GM21423 (cell line): ENCODE measurements at regions not wholly inside any gene's neighbourhood (a gene's known extent, or its start where the extent isn't known, plus 50 kb on each side); places are given as distances from the start of the nearest gene placed in this dataset.

Experiments used
- ATAC-seq: cut with Tn5 transposase; IDR thresholded peaks from one replicate; pipeline ENCODE4 v1.9.1; 2021; ENCODE audit warnings: mild to moderate bottlenecking, moderate library complexity; ENCODE audit not compliant: unreplicated experiment

GRCh38 chr5:15215056-15215455, 284.9 kb upstream of the FBXL7 start:
- no peak for ATAC-seq

- ATAC-seq, result no peak
Observed at GRCh38 chr5:15214010-15214409, 286.0 kb upstream of the FBXL7 start.

DNA sequence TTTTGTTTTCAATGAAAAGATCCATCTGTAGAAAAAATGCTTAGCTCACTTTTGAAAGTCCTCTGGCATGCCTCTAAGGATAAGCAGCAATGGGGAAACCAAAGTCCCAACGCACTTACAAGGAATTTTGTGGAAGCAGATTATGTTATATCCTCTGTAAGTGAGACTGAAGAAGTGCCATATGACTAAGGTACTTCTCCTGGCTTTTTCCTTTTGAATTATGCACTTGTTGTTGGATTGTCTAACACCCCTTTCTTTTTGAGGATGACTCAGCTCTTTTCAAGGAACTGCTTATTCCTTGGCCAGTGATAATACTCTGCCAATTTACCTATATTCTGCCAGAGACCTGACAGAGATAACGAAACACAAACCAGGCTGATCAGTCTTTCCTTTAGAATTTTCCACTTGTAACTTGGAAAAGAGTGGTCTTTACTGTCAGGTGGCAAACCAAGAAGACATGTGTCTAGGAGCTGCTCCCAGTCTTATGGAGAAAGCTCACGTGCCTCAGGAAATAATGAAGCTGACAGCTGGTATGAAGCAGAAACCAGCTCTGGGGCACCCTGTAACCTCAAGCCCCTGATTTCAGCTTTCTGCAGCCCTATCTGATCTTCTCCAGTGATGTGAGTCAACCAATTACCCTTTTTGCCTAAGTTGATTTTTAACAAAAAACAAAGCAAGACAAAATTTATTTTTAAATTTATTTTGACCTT, 290.8 kb upstream of the FBXL7 start:
- no peak for ATAC-seq

DNA sequence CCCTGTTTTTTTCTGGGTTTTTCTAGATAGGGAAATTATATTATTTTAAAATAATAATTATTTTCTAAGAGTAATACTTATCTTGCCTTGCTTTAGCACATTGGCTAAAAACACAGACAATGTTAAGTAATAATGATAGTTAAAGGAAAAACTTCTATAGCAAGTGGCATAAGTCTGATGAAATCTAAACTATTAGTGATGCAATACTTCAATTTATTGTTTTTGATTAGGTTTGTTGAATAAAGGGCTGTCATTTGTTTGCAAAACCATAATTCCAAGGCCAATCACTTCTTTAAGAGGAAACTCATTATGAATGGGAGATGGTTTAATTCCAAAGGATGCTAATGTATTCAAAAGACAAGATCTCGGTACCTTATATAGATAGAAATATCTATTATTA, 293.8 kb upstream of the FBXL7 start:
- ATAC-seq, result no peak

- no peak for ATAC-seq
Observed at GRCh38 chr5:15203376-15203775, 296.6 kb upstream of the FBXL7 start.

- ATAC-seq, result no peak
Observed at GRCh38 chr5:15191012-15191411, 309.0 kb upstream of the FBXL7 start.

DNA sequence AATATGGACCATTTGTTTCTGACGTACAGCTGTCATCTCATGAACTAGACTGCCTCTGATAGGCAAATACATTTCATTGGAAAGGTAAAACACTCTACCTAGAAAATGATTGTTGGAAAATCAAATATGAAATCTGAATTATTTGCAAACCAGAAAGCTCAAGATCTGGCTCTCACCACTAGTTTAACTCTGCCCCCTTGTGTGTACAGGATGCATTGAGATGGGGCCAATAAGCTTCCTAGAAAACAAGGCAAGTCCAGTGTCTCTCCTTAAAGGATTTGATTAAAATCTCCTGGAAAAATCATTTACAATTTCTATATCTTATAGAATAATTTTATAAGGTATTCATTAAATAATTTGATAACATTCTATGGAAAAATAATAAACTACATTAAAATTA, 311.9 kb upstream of the ANKH start:
- no peak for ATAC-seq

GRCh38 chr5:15170173-15170572, 298.6 kb upstream of the ANKH start:
- no peak for ATAC-seq

DNA sequence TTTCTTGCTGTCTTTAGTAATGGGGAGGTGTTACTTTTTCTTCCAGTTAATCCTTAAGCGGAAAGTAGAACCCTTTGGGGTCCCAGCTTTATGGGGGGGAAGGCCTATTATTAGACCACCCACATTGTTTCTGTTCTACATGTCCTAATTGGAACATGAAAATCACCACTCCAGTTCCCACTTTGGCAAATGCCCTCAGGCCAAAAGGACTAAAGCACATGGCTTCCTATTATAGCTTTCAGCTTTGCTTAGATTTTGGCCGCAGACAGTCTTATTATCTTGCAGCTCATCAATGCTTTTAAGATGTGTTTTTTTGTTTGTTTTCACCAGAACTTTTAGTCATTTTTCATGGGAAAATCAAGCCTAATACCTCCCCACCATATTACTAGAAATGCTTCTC, 296.8 kb upstream of the ANKH start:
- ATAC-seq, result no peak

GRCh38 chr5:15160091-15160490, 288.5 kb upstream of the ANKH start:
- no peak for ATAC-seq

DNA sequence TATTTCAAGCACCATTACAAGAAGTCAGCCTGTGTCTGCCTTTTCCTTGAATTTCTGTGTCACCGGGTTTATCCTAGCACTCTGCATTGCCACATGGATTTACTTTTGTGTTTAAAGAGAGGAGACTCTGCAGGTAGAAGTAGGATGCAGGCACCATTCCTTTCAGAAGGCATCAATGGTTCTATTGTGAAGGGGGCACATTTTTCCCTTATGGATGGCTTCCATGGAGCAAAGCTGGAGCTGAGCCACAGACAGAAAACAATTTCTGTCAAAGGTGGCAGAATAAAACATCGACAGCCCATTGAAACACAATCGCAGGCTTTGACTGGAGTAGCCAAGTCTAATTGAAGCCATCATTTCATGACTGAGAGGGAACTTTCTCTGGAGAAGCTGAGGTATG, 288.0 kb upstream of the ANKH start:
- ATAC-seq, result no peak

GRCh38 chr5:15142458-15142857, 270.9 kb upstream of the ANKH start:
- ATAC-seq, result no peak

DNA sequence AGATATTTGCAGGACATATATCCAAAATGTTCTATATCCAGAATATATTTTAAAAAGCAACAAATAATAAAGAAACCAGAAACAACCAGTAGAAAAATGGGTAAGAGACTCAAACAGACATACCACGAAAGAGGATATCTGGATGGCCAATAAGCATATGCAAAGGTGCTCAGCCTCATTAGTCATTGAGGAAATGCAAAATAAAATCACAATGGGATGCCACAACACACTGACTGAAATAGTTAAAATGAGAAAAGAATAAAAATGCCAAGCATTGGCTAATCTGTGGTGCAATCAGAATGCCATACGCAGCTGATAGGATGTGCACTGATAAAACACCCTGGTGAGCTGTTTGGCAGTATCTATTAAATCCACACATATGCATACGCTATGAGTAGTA, 265.8 kb upstream of the ANKH start:
- no peak for ATAC-seq

GRCh38 chr5:15135661-15136060, 264.1 kb upstream of the ANKH start:
- no peak for ATAC-seq

DNA sequence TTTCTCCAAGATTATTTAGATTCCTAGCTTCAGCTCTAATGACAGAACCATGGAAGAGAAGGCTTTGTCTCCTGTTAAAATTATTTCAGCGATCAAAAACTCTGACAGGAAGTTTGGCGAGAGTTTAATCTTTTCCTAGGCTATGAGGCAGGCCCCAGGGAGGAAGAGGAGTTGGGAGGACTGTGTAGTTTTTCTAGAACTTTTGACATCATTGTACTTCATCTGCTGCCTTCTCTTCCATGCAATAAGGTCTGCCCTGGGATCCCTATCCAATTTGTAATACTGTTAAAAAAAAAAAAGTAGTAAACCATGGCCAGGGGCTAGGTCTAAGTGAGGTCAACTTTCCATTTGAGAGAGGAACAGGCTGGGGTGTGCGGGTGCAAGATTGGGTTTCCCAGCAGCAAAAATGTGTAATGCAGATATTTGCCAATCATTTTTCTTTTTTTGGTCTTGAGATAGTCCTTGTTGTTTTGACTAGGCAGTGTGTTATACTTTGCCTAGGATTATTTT, 261.9 kb upstream of the ANKH start:
- no peak for ATAC-seq

DNA sequence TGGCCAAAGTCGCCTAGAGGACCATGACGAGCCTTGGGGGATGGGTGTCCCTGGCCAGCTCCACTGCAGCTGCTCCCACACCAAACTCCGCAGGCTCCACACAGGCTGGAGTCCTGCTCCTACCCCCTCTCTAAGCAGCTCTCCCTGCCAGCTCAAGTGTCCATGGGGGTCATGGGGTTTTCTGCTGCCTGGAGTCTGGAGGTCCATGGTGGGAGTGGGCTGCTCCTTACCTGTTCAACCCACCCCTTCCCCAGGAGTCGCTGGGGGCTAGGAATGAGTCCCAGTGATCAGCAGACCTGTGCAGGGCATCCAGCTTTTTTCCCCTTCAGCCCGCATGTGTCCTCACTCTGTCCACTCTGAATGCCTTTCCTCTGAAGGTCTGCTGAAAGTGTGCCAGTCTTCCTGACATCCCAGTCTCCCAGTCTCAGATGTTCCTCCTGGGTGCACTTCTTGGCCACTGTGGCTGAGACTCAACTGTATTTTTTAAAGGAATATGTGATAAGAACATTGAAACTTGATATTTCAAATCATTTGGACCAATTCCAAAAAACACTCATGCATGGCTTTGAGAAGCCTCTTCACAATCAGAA, 261.3 kb upstream of the ANKH start:
- no peak for ATAC-seq

- no peak for ATAC-seq
Observed at GRCh38 chr5:15131909-15132308, 260.3 kb upstream of the ANKH start.

GRCh38 chr5:15124871-15125568, 253.4 kb upstream of the ANKH start:
- ATAC-seq, result no peak

DNA sequence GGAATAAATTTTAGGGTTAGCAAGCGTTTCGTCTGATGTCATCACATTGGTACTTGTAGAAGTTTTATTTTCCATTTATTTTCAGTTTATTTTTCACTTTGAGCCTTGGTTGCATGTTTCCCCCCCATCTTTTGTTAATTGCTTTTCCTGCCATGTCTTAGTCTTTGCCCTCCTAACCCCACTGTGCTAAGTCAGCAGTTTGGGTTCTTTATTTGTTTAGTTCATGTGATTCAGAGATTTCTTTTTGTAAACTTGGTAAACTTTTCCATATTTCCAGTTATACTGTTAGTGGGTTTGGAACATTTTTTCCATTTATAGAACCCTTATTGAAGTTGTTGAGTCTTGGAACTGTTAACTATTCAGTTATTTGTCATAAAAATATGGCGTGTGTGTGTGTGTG, 252.9 kb upstream of the ANKH start:
- ATAC-seq, result no peak

DNA sequence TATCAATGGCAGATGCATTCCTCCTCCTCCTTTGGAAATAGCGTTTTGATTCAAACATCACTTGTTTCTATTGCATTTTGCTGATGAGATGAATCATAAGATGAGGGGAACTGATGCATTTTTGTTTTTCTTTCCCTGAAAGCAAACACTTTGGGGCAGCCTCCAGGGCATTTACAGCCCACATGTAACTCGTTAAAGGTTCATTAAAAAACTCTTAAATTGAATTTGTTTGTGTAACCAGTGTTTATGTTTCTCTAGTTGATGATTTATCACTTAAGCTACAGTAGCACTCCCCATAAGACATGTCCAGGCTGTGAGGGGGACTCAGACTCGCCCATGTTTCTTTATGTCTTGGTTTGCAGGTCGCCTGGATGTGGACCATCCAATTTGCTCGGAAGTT, 246.1 kb upstream of the ANKH start:
- no peak for ATAC-seq

GRCh38 chr5:15116996-15117395, 245.4 kb upstream of the ANKH start:
- ATAC-seq, result no peak
